Stimulated activated CD4-positive, alpha-beta T cell treated with anti-CD3 and anti-CD28 coated beads, Interleukin-12 subunit alpha, Interleukin-12 subunit beta, amount 100 ng/mL, for 4 hours (primary cell): ENCODE measurements at regions not wholly inside any gene's neighbourhood (a gene's known extent, or its start where the extent isn't known, plus 50 kb on each side); places are given as distances from the start of the nearest gene placed in this dataset.

Experiments
- DNase-seq: peaks from one replicate; pipeline ENCODE4 v3.0.0-alpha.2; 2020

DNA sequence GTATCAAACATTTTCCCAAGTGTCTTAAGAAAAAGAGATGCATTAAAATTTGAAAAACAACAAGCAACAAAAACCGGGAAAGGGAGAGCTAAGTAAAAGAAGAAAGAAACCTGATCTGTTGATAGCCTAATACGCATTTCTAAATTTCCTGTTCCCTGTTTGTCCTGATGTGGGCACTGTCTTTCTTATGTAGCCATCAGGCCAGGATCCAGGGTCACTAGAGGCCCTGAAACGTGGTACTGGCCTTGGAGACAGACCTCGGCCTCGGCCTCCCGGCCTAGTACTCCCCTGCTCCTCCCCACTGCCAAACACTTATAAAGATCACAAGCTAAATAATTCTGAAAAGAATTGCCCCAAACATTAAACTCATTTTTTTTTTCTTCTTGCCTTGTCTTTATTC lies 547.2 kb downstream of the IRX1 start:
- no peak for DNase-seq

DNA sequence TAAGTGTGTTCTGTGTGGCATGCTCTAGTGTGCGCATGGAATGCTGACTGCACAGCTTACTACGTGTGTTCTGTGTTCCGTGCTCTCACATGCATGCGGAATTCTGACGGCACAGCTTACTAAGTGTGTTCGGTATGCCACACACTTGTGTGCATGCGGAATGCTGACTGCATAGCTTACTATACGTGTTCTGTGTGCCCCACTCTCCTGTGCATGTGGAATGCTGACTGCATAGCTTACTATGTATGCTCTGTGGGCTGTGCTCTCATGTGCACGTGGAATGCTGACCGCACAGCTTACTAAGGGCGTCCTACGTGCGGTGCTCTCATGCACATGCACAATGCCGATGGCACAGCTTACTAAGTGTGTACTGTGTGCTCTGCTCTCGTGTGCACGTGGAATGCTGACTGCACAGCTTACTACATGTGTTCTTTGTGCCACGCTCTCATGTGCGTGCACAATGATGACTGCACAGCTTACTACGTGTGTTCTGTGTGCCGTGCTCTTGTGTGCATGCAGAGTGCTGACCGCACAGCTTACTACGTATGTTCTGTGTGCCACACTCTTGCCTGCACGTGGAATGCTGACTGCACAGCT lies 548.9 kb downstream of the IRX1 start:
- no peak for DNase-seq

DNA sequence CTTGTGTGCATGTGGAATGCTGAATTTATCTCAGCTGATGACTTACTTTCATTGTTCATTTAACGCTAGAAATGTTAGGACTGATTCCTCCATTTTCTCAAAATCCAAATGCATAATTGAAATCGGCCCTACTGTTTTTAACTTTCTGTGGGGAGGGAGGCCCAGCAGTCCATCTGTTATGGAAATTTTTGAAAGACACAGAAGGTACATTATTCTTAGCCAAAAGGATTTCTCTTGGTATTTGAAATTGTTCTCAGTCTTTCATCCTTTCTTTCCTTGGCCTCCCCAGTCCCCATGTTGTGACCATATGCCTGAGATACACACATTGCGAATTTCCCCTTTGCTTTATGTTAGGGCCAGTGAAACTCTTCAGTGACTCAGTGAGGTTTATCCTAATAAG lies 549.9 kb downstream of the IRX1 start:
- DNase-seq: no peak

DNA sequence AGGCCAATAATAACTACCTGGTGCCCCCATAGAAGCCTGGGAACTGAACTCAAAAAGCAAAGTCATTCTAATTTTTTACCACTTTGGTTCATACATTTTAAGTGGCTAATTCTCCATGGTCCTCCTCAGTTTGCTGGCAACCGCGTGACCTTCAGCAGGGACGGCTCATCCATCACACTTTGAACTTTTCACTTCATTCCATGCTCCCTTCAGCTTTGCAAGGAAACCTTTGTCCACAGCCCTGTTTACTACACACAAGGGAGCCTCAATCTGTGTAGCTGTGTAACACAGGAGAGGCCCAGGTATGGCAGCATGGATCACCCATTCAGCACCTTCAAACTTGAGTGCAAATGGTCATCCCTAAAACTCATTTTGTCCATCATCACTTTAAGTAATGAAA lies 552.4 kb downstream of the IRX1 start:
- DNase-seq: no peak

DNA sequence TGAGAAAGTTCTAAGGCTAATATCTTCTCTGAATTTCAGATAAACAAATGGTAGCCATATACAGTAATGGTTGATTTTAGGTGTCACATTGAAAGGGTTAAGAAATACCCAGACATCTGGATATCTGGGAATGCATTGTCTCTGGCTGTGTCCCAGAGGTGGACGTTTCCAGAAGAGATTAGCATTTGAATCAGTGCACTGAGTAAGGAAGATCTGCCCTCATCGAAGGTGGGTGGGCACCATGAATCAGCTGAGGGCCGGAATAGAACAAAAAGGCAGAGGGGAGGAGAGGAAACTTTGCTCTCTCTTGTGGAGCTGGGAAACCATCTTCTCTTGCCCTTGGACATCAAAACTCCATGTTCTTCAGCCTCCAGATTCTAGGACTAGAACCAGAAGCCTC lies 554.4 kb downstream of the IRX1 start:
- no peak for DNase-seq

DNA sequence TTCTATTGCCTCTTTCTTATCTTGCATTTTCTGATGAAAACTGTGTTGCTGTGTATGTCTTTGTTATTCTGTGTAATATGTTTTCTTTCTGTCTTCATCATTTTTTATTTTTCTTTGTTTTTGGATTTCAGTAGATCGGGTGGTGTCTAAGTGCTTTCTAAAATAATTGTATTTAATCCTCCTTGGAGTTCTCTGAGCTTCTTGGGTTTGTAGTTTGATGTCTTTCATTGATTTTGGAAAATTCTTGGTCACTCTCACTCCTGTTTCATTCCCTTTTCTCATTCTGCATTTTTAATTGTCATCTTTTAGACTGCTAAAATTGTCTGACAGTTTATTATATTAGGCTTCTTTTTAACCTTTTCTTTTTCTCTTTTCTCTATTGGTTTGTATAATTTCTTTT lies 560.5 kb downstream of the IRX1 start:
- no peak for DNase-seq

DNA sequence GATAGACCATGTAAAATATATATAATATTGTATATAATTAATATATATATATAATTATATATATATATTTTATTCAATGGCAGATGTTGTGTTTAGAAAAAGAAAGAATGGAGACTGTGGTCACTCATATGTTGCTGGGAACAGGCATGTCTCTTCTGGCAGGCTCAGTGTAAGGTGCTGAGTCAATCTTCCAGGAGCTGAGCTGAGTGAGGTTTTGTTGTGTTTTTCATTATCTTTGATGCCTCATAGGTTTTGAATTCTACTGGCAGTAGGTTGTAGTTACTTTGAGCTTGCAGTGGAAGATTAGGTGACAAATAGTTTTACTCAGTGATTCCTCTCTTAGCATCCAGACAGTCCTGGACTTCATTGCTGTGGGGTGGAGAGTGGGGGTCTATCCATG lies 561.3 kb downstream of the IRX1 start:
- no peak for DNase-seq

DNA sequence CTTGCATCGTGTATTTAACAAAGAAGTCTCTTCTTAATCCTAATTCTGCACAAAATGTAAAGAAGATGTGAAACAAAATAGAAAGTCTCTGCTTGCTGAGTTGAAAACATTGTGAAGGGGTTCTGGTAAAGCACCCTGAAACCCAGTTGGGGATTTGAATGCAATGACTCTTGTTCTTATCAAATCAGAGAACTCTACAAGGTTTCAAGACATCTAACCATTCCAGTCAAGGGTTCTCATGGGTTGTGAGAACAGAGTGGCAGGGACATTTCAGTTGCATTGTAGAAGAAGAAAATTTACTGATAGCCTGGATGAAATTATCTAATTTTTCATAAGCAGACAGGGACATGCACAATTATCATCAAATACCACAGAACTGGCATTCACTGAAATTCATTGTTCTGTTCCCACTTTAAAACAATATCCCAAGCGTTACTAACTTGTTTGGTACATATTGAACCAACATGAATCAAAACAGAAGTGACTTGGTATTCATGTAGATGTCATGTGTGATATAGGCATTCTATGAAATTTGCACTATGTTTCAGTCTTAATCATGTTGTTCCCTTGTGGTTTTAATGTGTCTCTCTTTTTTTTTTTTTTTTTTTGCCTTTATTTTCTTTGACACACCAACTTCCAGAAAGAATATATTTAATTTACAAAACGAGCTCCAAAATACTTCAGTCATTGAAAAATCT lies 563.3 kb downstream of the IRX1 start:
- no peak for DNase-seq

DNA sequence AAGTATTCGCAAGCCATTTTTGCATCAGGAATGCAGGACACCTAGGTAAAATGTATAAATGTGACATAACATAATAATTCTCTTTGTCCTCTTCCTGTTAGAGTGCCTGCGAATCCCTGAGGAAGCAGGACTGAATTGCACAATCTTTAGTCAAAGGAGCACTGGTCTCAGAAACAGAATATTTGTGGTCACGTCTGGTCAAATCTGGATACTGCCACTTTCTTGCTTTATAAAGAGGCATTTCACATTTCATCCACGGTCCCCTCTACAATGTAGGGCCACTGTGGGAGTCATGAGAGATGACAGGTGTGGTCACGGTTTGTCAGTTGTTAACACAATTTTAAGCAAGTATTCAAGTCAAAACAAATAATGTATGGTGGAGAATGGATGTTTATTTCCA lies 564.0 kb downstream of the IRX1 start:
- DNase-seq: no peak

DNA sequence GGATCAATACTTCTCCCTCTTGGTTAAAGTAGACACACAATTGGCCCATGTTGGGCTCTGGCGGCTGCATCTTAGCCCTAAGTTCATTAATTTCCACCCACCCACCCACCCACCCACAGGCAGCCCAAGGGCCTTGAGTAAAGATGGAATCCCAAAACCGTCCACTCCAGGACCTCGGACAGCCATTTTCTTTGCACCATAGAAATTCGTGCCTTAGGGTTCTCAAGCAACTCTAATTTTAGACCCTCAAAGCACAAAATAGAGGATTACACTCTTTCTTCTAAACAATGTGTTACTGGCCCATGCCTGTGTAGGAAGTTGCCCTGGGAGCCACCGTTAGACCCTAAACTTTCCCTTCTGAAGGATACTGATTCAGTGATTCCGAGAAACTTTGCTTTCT lies 568.5 kb downstream of the IRX1 start:
- DNase-seq: no peak

DNA sequence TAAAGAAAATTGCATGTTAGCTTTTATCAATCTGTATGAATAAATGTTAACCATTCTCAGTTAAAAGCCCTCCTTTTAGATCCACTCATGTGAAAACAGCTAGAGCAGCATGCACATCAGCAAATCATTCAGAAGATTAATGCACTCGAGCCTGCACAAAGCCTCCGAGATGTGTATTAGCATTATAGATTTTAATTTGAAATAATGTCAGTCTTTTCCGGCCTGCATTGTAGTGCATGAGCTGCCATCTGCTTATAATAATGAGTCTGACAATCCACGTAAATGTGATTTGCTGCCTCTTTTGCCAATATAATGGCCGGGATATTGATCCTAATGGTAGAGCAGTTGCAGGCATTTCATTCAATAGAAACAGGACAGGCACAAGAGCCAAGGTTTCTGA lies 585.1 kb downstream of the IRX1 start:
- no peak for DNase-seq

DNA sequence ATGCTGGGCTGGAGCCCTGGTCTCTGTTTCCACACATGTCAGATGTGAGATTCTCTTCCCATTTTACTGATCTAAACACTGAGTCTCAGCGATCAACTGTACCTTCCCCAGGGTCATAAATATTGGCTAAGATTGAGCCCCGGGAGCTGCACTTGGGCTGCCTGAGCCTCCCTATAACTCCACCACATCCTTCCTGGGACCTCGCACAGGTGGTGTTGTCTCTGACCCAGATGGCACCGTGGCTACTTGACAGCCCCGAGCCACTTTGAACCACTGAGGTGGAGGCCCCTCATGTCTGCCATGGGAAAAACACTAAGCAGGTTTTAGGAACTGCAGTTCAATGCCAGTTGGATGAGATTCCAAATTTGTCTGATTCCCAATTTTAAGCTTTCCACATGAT lies 586.5 kb downstream of the IRX1 start:
- DNase-seq: no peak

DNA sequence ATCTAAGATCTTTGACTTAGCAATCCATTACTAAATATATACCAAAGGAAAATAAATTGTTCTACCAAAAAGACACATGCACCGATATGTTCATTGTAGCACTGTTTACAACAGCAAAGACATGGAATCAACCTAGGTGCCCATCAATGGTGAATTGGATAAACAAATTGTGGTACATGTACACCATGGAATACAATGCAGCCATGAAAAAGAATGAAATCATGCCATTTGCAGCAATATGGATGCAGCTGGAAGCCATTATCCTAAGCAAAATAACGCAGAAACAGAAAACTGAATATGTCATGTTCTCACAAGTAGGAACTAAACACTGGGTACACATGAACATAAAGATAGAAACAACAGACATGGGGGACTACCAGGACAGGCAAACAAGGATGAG lies 589.5 kb downstream of the IRX1 start:
- DNase-seq: no peak

DNA sequence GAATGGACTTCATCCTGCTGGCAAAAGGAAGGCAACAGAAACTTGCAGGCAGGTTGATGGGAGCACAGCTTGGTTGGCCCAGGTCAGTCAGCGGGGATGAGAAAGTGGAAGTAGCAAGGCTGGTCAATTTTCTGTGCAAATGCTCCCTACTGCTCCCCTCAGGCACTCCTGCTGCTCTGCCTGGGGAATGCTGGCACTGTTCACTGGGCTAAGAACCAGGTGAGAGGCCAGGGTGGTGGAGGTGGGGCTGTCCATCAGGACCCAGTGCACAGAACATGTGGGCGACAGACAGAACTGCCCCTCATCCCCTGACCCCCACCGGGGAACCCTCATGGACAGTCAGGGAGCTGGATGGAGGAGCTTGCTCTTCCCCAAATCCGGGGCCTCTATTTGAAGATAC lies 593.1 kb downstream of the IRX1 start:
- DNase-seq: no peak

DNA sequence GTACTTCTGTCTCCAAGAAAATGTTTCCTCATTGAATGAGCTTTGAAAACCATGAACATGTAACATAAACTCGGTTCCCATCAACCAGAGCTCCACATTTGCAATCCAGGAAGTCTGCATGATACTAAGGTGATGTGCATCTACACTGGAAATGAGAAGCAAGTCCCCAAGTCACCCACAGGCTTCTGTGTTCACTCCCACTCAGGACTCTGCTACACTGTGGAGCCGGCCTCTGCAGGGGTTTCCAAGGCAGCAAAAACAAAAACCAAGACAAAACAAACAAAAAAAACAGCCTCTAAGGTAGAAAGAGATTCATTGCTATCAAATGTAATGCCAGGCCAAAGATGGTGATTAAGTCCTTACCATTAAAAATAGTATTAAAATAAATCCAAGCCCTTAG lies 593.7 kb downstream of the IRX1 start:
- no peak for DNase-seq

DNA sequence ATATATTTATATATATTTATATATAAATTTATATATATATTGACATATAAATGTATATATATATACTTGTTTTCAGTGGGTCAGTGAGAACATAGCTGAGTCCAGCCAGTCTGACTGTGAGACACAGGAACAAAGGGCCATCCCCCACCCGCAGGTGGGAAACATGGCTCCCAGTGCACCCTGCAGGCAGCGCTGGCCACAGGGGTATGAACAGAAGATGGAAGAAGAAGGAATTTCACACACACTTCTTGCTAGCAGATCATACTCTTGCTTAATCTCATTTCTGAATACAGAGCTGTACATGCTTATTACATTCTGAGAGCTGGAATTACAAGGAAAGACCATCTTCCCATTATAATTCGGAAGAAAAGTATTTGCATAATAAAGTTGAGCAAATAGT lies 595.4 kb downstream of the IRX1 start:
- DNase-seq: no peak

DNA sequence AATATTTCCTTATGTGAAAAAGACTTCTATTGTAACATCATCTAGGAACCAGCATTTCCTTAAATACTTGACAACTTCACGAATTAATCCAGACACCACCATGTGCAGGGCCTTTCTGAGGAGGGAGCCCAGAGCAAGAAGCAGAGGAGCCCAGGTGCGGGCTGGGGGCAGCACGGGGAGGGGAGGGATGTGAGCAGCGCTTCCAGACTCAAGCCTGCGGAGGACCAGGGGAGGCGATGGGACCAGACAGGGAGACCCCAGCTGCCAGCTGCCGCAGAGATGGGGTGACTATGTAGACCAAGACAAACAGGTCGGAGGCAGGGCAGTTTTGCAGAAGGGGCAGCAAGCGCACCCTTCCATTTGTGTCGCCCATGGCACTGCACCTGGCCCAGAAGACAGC lies 596.1 kb downstream of the IRX1 start:
- DNase-seq: no peak

DNA sequence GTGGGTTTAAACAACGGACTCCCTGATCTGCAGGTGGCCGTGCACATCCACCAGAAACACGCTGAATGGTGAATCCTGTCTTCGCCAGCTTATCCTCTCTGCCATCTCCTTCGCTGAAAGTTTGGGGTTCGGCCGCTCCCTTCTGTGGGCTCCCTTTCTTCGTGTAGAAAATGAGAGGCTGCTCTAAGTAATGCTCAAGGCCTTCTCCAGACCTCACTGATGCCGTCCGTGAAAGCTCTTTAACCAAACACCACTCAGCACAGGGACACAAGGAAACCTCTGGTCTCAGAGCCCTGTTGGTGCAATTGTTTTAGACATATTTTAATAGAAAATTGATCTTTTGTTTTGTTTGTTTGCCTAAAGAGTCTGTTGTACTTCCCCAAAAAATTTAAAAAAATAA lies 596.5 kb downstream of the IRX1 start:
- DNase-seq: no peak

DNA sequence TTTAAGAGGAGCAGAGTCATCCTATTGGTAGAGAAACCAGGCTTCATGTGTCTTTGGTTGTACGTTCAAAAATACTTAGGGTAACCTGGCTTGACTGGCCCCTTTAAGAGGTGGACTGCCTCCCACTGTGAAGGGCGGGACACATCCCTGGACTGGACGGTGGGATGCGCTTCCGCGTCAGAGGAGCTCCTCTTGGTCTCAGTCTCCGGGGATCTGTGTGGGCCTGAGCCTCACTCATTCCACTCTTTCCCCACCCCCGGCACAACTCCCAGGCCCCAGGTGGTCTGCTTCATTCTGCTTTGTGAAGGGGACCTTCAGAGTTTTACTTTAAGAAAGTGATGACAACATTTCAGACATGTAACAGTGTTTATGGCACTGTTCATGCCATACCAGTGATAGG lies 601.1 kb downstream of the IRX1 start:
- no peak for DNase-seq

DNA sequence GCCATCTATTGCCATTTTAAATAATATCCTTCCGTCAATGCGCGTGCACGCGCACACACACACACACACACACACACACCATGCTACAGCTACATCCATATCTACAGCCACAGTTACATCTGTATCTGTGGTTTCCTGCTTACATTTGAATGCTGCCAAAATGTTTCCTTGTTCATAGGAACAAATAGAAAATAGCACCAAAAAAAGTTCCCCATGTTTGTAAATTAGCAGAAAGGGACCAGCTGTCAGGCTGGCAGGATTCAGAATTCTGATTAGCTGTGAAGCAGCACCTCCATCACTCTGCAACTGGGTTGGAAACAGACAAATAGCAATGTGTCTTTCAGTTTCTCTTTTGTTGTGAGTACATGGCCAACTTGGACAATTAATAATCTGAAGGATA lies 601.5 kb downstream of the IRX1 start:
- no peak for DNase-seq

DNA sequence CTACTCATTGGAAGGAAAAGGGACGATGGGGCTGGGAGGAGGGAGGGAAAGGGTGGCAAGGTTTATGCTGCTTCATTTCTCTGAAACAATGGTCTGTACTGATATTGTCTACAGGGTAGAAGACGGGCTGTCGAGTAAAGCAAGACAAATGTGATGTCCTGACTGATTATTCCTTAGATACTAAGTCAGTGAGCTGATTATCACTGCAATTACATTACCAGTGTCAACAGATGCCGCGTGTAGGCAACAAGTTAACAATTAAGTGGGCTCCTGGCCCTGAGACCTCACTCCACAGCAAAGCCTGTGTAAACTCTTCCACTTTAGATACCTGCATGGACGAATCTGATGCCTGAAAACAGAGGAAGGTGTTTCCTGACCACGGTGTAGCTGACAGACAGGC lies 602.8 kb downstream of the IRX1 start:
- no peak for DNase-seq

DNA sequence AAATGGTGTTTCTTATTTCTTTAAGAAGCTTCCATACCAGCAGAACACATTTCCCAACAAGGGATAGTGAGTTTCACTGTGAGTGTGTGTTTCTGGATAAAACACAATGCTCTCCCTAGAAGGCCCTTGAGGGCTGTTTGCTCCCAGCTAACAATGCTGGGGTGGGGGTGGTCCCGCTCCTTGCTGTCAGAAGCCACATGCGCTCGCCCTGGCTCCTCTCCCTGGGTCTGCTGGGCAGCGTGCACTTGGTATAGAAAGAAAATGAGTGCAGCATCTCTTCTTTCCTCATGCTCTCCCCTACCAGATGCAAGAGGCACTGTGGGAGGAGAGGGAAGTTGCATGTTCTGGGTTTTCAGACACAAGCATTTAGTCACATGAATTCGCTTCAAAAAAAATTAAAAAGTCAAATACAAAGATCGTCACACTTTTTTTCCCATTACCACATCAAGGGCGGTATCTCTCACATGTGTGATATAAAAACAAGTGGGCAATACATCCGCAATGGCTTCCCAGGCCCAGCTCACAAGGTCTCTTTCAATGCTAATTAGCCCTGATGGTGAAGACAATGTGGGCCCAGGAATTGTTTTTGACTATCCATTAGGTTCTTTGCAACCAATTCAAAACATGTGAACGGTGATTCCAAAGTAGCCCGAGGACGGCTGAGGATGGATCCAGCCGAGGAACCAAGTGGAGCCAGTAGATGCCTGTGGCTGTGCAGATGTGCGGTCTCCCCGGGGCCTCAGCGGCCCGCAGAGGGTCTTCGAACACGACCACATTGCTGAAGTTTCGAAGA lies 603.6 kb downstream of the IRX1 start:
- no peak for DNase-seq

DNA sequence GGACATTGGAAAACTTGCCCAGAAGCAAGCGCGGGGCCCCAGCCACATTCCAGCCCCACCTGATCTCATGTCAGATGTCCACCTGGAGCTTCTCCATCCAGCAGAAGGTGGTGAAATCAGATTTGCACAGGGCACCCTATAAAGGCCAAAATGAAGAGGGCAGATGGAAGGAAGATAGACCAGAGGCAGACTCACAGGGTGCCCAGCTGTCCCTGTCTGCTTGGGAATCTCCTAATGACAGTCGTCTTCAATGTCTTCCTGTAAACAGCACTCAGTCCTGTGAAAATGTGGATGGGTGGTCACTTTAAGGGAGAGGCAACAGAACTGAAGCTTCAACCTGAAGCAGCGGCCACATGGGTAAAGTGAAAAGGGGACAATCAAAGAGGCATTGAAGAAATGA lies 607.5 kb downstream of the IRX1 start:
- DNase-seq: no peak
